ENCODE measurements at regions not wholly inside any gene's neighbourhood (a gene's known extent, or its start where the extent isn't known, plus 50 kb on each side); places are given as distances from the start of the nearest gene placed in this dataset.
"Not testable (repeated sequence)": the region's sequence is repeated elsewhere in the genome, so short reads cannot be mapped to it uniquely, and the experiment has no call there.

GRCh38 chr14:48323665-48324064 is 648.3 kb upstream of the MDGA2 start:
- intact Hi-C loops (cut with DNase I, micrococcal nuclease) = no loop called here
- no peak overlapping the region for H3K27ac Mint-ChIP-seq
- POLR2A ChIA-PET = no interaction called here
- CTCF ChIA-PET = interaction anchor here (0.6 to 0.7 kb wide), 2 partner anchors 1050 to 1334 kb away, joined by 3 read pairs; no protein-coding TSS in a partner anchor
- H3K4me1 Mint-ChIP-seq = no peaks in the 10 kb centered on the region
- no peaks in the 10 kb centered on the region for H3K36me3 Mint-ChIP-seq (ENCODE audit: low read depth)
- no peaks in the 10 kb centered on the region for H3K9me3 Mint-ChIP-seq (ENCODE audit: low read depth)
- H3K27me3 Mint-ChIP-seq = no peaks in the 10 kb centered on the region
- ATAC-seq (no peak), DNase-seq (no peak)
- H3K4me3 Mint-ChIP-seq = no peak overlapping the region

- intact Hi-C loops (cut with DNase I, micrococcal nuclease) = no loop called here
- H3K27me3 Mint-ChIP-seq = no peaks in the 10 kb centered on the region
- CTCF ChIA-PET = no interaction called here
Observed at GRCh38 chr14:48319823-48320222, 644.4 kb upstream of the MDGA2 start.

GRCh38 chr14:48304729-48305128 is 629.3 kb upstream of the MDGA2 start:
- Mint-ChIP-seq H3K27me3 (no peaks in the 10 kb centered on the region), H3K27ac (no peak overlapping the region)
- intact Hi-C loops (cut with DNase I, micrococcal nuclease) = no loop called here

More at GRCh38 chr14:48319823-48320222, 644.4 kb upstream of the MDGA2 start:
- DNase-seq (no peak), ATAC-seq (no peak)
- peaks cover 5% of the 10 kb centered on the region for H3K9me3 Mint-ChIP-seq (ENCODE audit: low read depth)
- no peaks in the 10 kb centered on the region for H3K4me1 Mint-ChIP-seq
- no peak overlapping the region for H3K4me3 Mint-ChIP-seq
- POLR2A ChIA-PET = no interaction called here
- no peaks in the 10 kb centered on the region for H3K36me3 Mint-ChIP-seq (ENCODE audit: low read depth)
- H3K27ac Mint-ChIP-seq = no peak overlapping the region

GRCh38 chr14:48289701-48290100 is 614.3 kb upstream of the MDGA2 start:
- intact Hi-C loops (cut with DNase I, micrococcal nuclease) = no loop called here
- ChIA-PET POLR2A (no interaction called here), CTCF (no interaction called here)
- Mint-ChIP-seq H3K4me1 (no peaks in the 10 kb centered on the region), H3K9me3 (ENCODE audit: low read depth) (peaks cover 2% of the 10 kb centered on the region), H3K27ac (no peak overlapping the region), H3K4me3 (no peak overlapping the region), H3K36me3 (ENCODE audit: low read depth) (no peaks in the 10 kb centered on the region), H3K27me3 (no peaks in the 10 kb centered on the region)
- no peak for ATAC-seq
- DNase-seq = no peak

More at GRCh38 chr14:48304729-48305128, 629.3 kb upstream of the MDGA2 start:
- ChIA-PET POLR2A (no interaction called here), CTCF (no interaction called here)
- no peak overlapping the region for H3K4me3 Mint-ChIP-seq
- DNase-seq (no peak), ATAC-seq (no peak)
- H3K4me1 Mint-ChIP-seq = no peaks in the 10 kb centered on the region
- no peaks in the 10 kb centered on the region for H3K36me3 Mint-ChIP-seq (ENCODE audit: low read depth)
- no peaks in the 10 kb centered on the region for H3K9me3 Mint-ChIP-seq (ENCODE audit: low read depth)

GRCh38 chr14:48285217-48285616 is 609.8 kb upstream of the MDGA2 start:
- H3K9me3 Mint-ChIP-seq (ENCODE audit: low read depth); H3K27me3 Mint-ChIP-seq; intact Hi-C loops (cut with DNase I, micrococcal nuclease); H3K27ac Mint-ChIP-seq; ATAC-seq; H3K4me3 Mint-ChIP-seq; CTCF ChIA-PET; POLR2A ChIA-PET; H3K4me1 Mint-ChIP-seq; DNase-seq; H3K36me3 Mint-ChIP-seq (ENCODE audit: low read depth): not testable (repeated sequence)

- Mint-ChIP-seq H3K27me3 (no peaks in the 10 kb centered on the region), H3K27ac (no peak overlapping the region), H3K36me3 (ENCODE audit: low read depth) (no peaks in the 10 kb centered on the region), H3K9me3 (ENCODE audit: low read depth) (peaks cover 6% of the 10 kb centered on the region), H3K4me1 (no peaks in the 10 kb centered on the region), H3K4me3 (no peak overlapping the region)
- DNase-seq (no peak), ATAC-seq (no peak)
- POLR2A ChIA-PET = no interaction called here
- intact Hi-C loops (cut with DNase I, micrococcal nuclease) = no loop called here
- CTCF ChIA-PET = interaction anchor here (0.8 kb wide), 1 partner anchor 27 kb away, joined by 3 read pairs; no protein-coding TSS in a partner anchor
Observed at GRCh38 chr14:48275301-48275700, 599.9 kb upstream of the MDGA2 start.

- Mint-ChIP-seq H3K27ac (no peak overlapping the region), H3K36me3 (ENCODE audit: low read depth) (no peaks in the 10 kb centered on the region), H3K4me3 (no peak overlapping the region), H3K27me3 (no peaks in the 10 kb centered on the region), H3K9me3 (ENCODE audit: low read depth) (peaks cover 6% of the 10 kb centered on the region), H3K4me1 (no peaks in the 10 kb centered on the region)
- intact Hi-C loops (cut with DNase I, micrococcal nuclease) = no loop called here
- ChIA-PET CTCF (interaction anchor here (0.8 kb wide), 1 partner anchor 27 kb away, joined by 3 read pairs; no protein-coding TSS in a partner anchor), POLR2A (no interaction called here)
- ATAC-seq (no peak), DNase-seq (no peak)
Observed at GRCh38 chr14:48274826-48275225, 599.4 kb upstream of the MDGA2 start.

GRCh38 chr14:48267926-48268325 is 592.5 kb upstream of the MDGA2 start:
- CTCF ChIA-PET; POLR2A ChIA-PET; H3K27ac Mint-ChIP-seq; H3K36me3 Mint-ChIP-seq (ENCODE audit: low read depth); H3K4me3 Mint-ChIP-seq; H3K27me3 Mint-ChIP-seq; DNase-seq; ATAC-seq; H3K9me3 Mint-ChIP-seq (ENCODE audit: low read depth); intact Hi-C loops (cut with DNase I, micrococcal nuclease); H3K4me1 Mint-ChIP-seq: not testable (repeated sequence)

- H3K27ac Mint-ChIP-seq; DNase-seq; H3K27me3 Mint-ChIP-seq; H3K36me3 Mint-ChIP-seq (ENCODE audit: low read depth); POLR2A ChIA-PET; H3K9me3 Mint-ChIP-seq (ENCODE audit: low read depth); H3K4me3 Mint-ChIP-seq; H3K4me1 Mint-ChIP-seq; ATAC-seq; intact Hi-C loops (cut with DNase I, micrococcal nuclease); CTCF ChIA-PET: not testable (repeated sequence)
Observed at GRCh38 chr14:48266201-48266600, 590.8 kb upstream of the MDGA2 start.

GRCh38 chr14:48261436-48261835 is 586.0 kb upstream of the MDGA2 start:
- ATAC-seq = no peak
- H3K4me1 Mint-ChIP-seq = no peaks in the 10 kb centered on the region
- CTCF ChIA-PET = no interaction called here
- H3K27me3 Mint-ChIP-seq = no peaks in the 10 kb centered on the region
- no peak overlapping the region for H3K27ac Mint-ChIP-seq
- no peak for DNase-seq
- POLR2A ChIA-PET = no interaction called here
- no peak overlapping the region for H3K4me3 Mint-ChIP-seq
- H3K9me3 Mint-ChIP-seq (ENCODE audit: low read depth) = peaks cover 5% of the 10 kb centered on the region
- no peaks in the 10 kb centered on the region for H3K36me3 Mint-ChIP-seq (ENCODE audit: low read depth)
- intact Hi-C loops (cut with DNase I, micrococcal nuclease) = no loop called here

GRCh38 chr14:48260394-48261295 is 585.2 kb upstream of the MDGA2 start:
- DNase-seq; POLR2A ChIA-PET; H3K9me3 Mint-ChIP-seq (ENCODE audit: low read depth); CTCF ChIA-PET; intact Hi-C loops (cut with DNase I, micrococcal nuclease); ATAC-seq; H3K4me1 Mint-ChIP-seq; H3K27ac Mint-ChIP-seq; H3K36me3 Mint-ChIP-seq (ENCODE audit: low read depth); H3K4me3 Mint-ChIP-seq; H3K27me3 Mint-ChIP-seq: not testable (repeated sequence)

GRCh38 chr14:48259876-48260275 is 584.5 kb upstream of the MDGA2 start:
- intact Hi-C loops (cut with DNase I, micrococcal nuclease); ATAC-seq; H3K27me3 Mint-ChIP-seq; H3K9me3 Mint-ChIP-seq (ENCODE audit: low read depth); DNase-seq; H3K27ac Mint-ChIP-seq; H3K36me3 Mint-ChIP-seq (ENCODE audit: low read depth); POLR2A ChIA-PET; CTCF ChIA-PET; H3K4me1 Mint-ChIP-seq; H3K4me3 Mint-ChIP-seq: not testable (repeated sequence)
